G401.6 (cell line): ENCODE measurements at regions not wholly inside any gene's neighbourhood (a gene's known extent, or its start where the extent isn't known, plus 50 kb on each side); places are given as distances from the start of the nearest gene placed in this dataset.
A peak's percentile ranks its signal among the peaks of the same experiment; 100 is the strongest.
"Not testable (repeated sequence)": the region's sequence is repeated elsewhere in the genome, so short reads cannot be mapped to it uniquely, and the experiment has no call there.

ENCODE experiments used
- FAIRE-seq: peaks from 2 replicates; lab custom pipeline; 2012; peaks lifted over from hg19 to GRCh38; lab: Jason Lieb, UNC

DNA sequence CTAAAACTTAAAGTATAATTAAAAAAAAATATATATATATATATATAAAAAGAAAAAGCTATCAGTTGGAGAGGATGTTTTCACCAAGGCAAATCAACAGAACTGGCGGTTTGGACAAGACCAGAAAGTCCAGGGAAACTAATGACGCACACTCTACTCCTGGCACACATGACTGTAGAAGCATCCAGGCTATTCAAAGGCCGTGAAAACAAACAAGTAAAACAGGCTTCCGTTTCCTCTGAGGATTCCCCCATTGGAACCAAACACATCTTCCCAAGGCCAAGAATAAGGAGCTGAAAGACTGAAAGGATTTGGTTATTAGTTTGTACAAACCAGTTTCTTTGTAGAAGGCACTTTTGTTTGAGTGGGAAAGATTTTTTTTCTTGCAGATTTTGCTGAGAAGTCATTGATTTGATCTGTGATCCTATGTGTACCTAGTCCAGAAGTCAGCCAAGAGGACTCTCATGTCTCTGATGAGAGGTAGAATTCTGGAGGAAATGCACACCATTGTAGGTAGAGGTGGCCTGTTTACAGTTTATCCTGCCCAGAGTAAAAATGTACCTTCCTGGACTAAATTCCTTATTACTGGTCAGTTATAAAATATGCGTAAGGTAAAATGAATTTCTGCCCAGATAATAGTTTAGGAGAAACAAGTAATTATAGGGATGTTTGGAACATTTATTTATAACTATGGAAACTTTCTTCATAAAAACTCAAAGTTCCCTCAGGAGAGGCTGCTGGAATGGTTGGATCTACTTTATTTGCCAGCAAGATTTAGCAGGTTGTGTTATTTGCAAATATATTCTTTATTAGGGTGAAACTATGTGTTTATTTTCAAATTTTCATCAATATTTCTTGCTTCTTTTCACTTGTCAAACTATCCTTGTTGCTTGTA is 66.5 kb downstream of the DMP1 start:
- no peak for FAIRE-seq

DNA sequence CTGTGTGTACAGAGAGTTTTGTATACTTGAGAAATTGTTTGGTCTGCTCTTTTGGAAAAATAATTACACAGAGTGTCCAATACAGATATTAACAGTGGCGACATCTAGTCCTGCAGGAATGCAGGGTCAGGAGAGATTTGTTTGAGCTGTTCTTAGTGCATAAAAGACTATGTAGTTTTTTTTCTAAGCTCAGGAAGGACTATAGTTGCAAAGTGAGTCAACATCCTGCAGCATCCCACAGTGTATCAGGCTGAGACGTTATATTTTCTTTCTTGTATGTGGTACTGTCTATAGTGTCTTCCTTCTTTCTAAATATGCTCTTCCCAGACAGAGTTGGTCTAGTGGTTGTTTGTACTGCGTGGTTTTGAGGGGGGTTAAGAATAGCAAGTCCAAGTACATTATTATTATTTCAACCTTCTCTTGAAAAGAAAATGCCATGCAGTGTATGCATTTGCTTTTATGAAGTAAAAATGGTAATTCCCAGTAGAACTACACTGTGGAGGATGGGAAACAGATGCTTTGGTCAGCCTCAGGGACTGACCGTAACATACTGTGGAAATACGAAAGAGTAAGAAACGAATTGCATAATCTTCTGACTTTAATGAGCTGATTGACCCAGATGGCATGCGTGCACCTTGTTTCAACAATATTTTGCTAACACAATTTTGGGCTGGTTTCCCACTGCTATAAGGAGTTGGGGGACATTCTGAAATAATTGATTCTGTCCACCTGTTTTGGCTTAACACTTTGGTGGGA is 67.4 kb downstream of the DMP1 start:
- FAIRE-seq = no peak

DNA sequence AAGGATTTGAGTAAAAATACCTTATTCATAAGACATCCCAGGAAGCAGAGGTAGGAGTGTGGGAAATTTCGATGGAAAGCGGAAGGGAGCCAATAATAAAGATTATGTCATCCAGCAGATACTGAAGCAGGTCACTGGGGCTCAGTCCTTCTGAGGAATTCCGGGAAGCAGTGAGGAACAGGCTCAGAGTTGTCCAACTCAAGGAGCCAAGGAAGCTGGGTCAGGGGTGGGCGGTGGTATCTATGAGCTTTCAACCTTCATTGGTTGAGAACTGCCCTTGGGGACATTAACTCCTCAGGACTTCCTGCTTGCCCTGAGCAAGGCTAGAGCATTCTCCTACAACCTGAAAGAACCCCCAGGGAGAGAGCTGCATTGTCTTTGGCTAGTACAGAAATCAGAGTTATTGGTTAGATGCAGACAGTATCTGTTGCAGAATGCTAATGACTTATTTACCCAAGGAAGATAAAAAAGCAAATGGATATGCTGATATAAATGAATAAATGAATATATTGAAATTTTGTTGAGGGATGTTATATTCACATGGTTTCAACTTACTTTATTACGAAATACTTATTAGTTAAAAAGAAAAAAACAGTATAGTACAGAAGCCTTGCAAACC is 68.2 kb downstream of the DMP1 start:
- no peak for FAIRE-seq

DNA sequence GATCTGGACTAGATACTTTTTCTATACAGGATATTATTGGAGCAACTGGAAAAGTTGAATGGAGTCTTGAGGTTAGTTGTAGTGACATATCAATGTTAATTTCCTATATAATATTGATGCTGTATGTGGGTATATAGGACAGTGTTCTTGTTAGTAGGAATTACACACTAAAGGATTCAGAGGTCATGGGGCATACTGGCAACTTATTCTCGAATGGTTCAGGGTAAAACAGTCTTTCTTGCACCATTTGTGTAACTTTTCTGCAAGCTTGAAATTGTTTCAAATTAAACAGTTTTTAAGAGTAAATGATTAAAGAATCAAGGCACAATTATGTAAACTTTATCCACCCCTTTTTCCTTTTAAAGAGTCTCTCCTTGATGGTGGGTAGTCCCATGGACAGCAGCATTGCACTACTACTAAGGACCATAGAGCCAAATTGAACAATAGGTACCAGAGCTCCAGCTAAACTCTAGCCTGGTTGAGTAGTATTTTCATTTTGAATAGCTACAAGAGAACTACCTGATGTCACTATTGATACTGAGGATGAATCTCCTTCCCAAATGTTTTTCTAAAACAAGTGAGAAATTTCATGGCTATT is 70.1 kb downstream of the DMP1 start:
- no peak for FAIRE-seq

DNA sequence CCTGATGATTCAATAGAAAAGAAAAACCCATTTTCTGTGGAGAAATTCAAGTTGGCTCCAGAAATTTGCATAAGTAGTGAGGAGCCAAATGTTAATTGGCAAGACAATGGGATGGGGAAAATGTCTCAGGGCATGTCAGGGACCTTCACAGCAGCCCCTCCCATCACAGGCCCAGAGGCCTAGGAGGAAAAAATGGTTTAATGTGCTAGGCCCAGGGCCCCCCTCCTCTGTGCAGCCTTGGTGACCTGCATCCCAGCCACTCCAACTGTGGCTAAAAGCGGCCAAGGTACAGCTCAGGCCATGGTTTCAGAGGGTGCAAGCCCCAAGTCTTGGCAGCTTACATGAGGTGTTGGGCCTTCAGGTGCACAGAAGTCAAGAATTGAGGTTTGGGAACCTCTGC is 74.1 kb upstream of the IBSP start:
- not testable (repeated sequence) for FAIRE-seq

DNA sequence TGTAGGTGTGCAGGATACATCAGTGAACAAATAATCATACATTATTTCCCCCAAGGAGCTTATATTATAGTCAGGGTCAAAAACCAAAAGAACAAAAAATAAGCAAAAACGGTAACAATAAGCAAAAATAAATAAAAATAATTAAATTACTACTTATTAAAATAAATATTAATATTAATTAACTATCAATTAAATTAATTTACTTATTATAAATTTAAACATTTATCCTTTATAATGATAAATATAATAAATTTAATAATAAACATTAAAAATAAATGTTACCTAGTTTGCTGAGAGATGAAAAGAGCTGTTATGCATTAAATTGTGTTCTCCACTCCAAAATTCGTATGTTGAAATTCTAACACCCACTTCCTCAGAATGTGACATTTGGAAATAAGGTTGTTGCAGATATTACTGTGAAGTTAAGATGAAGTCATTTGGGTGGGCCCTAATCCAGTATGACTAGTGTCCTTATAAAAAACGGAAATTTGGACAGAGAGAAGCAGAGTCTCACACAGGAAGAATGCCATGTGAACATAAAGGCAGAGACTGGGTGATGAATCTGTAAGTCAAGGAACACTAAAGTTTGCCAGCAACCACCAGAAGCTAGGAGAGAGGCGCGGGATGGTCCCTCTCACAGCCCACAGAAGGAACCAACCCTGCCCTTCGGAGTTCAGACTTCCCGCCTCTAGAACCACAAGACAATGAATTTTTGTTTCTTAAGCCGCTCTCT is 67.2 kb upstream of the IBSP start:
- FAIRE-seq = peak; percentile 86

DNA sequence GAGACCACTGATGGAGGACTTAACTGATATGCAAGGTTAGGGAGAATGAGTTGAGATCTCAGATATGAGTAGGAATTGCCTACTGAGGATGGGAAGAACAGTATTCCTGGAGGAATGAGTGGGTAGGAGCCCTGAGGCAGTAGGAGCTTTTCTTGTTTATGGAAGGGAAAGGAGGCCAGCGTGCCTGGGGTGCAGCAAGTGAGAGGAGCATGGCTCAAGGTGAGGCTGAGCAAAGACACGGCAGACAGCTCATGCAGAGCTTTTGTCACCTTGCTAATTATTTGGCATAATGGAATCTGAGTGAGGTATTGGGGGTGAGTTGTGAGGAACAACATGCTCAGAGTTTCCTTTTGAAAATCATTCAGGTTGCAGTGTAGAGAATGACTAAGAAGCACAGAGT is 65.3 kb upstream of the IBSP start:
- no peak for FAIRE-seq

DNA sequence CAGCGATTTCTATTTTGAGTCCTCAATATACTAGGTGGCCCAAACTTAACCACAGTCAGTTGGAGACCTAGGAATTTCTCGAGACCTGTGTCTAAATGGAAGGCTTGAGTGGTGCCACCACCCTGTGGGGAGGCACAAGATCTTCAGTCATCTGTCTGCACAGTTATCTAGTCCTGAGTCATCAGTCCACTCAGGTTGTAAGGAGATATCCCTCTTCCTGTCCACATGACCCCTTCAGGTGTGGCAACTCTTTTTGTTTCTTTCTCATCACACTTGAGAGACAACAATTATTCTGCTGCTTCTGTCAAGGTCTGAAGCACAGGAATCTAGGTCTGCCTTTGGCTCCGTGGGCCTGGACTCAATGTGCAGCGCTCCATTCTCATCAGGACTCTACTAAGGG is 64.4 kb upstream of the IBSP start:
- FAIRE-seq = no peak

DNA sequence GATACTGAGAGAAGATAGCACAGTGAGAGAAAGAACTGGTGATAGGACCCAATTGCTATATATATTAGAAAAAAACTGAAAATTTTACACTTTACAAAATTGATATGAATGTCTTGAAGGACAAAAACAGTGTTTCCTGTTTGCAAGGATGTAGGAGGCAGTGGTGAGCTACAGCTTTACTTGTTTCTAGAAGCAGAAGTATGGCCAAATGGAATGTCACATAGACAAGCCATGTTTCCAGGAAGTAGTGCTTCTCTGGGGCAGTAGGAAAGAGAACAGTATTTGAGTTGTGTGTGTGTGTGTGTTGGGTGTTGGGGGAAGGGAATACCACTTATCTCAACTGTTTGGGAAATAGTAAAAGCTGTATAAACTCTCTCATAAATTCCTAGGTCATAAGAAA is 60.9 kb upstream of the IBSP start:
- no peak for FAIRE-seq

DNA sequence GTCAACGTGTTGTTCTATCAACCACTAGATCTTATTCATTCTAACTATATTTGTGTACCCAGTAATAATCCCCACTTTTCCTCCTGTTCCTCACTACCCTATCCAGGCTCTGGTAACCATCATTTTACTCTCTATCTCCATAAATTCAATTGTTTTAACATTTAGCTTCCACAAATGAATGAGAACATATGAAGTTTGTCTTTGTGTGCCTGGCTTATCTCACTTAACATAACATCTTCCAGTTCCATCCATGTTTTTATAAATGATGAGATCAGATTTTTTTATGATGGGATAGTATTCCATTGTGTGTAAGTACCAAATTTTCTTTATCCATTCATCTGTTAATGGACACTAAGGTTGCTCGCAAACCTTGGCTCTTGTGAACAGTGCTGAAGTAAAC is 59.9 kb upstream of the IBSP start:
- FAIRE-seq = no peak

DNA sequence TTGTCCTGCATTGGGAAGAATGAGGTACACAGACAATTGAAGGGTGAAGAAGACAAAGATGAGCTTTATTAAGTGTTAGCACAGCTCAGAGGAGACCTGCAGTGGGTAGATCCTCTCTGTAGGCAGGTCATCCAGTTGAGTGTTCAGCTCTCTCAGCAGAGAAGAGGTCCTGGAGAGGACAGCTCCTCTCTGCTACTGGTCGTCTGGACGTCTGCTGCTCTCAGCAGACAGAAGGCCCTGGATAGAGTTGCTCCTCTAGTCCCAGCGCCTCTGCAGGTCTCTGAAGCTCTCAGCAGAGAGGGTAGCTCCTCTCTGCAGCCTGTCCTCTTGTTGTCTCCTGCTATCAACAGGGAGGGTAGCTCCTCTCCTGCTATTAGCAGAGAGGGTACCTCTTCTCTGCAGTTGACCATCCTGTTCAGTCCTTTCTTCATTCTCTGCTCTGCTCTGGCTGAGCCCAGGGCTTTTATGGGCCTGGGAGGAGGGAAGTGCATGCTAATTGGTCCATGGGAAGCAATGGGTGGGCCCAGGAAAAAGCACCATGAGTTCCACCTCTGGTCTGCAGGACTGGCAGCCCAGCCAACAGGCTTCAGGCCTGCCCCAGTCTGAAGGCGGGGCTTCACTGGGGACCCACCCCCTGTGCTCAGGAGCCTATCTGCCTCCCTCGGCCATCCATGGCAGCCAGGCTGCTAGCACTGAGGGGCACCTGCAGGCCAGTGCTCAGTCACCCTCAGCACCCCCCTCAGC is 54.1 kb upstream of the IBSP start:
- FAIRE-seq = no peak

DNA sequence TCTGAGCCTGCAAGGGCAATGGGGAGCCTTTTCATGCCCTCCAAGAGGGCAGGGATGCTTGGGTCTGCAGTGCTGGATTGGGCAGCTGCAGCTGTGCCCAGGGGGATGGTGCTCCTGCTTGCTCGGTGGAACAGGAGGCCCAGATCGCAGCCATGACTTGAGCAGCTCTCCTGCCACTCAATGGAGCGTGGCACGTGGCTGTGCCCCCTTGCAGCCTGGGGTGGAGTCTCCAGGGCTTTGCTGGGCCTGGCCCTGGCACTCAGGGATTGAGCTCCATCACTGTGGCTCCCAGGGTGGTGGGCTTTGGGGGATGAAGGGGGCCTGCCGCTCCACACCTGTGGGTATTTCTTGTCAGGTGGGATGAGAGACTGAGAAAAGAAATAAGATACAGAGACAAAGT is 53.4 kb upstream of the IBSP start:
- no peak for FAIRE-seq
